Kidney epithelial cell (primary cell): ENCODE measurements at regions not wholly inside any gene's neighbourhood (a gene's known extent, or its start where the extent isn't known, plus 50 kb on each side); places are given as distances from the start of the nearest gene placed in this dataset.

Experiments used
- DNase-seq: peaks from one replicate; pipeline ENCODE4 v3.0.0-alpha.2; 2010; ENCODE audit warnings: low read depth
- H3K27me3 ChIP-seq: 2 replicates; pipeline ENCODE4 v1.6.0; 2011; ENCODE audit warnings: low read length; ENCODE audit not compliant: control insufficient read depth, insufficient read depth
- H3K36me3 ChIP-seq: 2 replicates; pipeline ENCODE4 v1.5.1; 2011; ENCODE audit warnings: low read length; ENCODE audit not compliant: control insufficient read depth, insufficient read depth
- H3K4me3 ChIP-seq: 2 replicates; pipeline ENCODE4 v1.5.1; 2011; ENCODE audit warnings: low read depth, mild to moderate bottlenecking, control low read depth, low read length
- TF ChIP-seq, protein P1 (sequence below): IDR thresholded peaks from 2 replicates; pipeline ENCODE4 v1.5.1; 2011; ENCODE audit warnings: mild to moderate bottlenecking, moderate library complexity, low read length, control low read depth, inconsistent platforms; ENCODE audit not compliant: insufficient read depth, poor library complexity, severe bottlenecking

DNA sequence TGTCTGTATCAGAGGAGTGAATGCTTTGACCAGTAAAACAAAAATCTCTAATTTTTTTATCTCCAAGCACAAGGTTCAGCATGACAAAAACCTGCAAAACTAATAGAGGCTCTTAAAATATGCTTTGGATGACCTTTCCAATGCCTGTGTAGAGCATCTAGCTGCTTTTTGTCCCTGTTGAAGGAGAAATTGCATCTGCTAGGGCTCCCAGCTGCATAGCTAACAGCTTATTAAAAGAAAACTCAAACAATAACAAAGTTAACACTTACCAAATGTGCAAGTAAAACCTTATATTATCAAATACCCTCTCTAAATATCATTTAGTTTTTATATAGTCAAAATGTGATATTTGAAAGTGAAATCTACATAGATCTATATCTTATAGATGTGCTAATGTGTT is 378.6 kb downstream of the CD109 start:
- no peaks in the 10 kb centered on the region for H3K27me3 ChIP-seq
- no peak overlapping the region for H3K4me3 ChIP-seq
- no peak for DNase-seq
- H3K36me3 ChIP-seq, result no peaks in the 10 kb centered on the region
- TF ChIP-seq, protein P1, sequence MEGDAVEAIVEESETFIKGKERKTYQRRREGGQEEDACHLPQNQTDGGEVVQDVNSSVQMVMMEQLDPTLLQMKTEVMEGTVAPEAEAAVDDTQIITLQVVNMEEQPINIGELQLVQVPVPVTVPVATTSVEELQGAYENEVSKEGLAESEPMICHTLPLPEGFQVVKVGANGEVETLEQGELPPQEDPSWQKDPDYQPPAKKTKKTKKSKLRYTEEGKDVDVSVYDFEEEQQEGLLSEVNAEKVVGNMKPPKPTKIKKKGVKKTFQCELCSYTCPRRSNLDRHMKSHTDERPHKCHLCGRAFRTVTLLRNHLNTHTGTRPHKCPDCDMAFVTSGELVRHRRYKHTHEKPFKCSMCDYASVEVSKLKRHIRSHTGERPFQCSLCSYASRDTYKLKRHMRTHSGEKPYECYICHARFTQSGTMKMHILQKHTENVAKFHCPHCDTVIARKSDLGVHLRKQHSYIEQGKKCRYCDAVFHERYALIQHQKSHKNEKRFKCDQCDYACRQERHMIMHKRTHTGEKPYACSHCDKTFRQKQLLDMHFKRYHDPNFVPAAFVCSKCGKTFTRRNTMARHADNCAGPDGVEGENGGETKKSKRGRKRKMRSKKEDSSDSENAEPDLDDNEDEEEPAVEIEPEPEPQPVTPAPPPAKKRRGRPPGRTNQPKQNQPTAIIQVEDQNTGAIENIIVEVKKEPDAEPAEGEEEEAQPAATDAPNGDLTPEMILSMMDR, result no peak

DNA sequence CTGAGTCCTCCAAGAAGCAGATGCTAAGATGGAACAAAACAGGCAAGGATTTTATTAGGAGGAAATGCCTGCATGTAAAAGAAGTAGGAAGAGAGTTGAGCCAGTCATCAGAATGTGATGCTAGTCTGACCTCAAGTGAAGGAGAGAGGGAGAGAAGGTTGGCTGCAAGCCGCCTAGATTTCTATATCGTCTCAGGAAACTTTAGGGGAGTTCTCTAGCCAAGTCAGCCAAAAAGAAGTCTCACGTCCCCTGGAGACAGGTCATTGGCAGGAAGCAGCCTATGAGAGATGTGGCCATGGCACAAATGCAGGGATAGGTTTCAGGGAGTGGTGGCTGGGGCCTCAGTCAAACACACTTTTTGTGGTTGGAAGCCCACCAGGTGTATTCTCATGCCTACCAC is 378.0 kb downstream of the CD109 start:
- no peaks in the 10 kb centered on the region for H3K36me3 ChIP-seq
- H3K27me3 ChIP-seq, result no peaks in the 10 kb centered on the region
- DNase-seq, result no peak
- H3K4me3 ChIP-seq, result no peak overlapping the region
- TF ChIP-seq, protein P1, result no peak

DNA sequence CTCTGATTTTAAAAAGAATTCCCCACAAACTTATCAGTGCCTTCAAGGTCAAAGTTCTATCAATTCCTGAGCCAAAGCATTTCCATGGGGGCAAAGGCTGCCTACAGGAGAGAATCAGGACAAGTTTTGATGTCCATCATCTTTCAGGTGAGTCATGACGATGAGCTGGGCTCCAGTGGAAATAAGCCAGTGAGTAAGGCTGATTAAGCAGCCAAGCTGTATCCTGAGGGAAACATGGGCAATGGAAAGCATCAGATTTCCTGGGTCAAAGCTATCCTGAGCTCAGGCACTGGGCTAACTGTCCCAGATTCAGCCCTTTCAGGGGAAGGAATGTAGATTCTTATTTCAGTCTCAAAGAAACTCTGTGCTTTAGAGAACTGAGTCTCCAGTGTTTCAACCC is 377.4 kb downstream of the CD109 start:
- no peak for DNase-seq
- Histone ChIP-seq H3K4me3 (no peak overlapping the region), H3K36me3 (no peaks in the 10 kb centered on the region), H3K27me3 (no peaks in the 10 kb centered on the region)
- TF ChIP-seq, protein P1, result no peak

DNA sequence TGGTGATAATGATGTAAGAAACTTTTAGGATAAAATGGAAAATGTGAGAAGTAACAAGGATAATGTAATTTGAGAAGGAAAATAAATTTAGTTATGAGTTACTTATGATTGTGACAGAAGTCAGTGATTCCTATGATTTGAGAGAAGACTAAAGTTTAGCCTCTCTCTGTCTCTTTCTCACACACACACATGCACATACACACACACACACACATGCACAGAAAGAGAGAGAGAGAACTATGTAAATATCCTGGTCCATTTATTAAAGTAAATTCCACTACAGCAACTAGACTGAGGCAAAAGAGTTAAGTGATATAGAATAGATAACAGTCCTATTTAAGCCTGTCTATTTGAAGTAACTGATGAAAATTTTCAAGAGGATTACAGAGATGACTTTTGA is 375.2 kb downstream of the CD109 start:
- no peaks in the 10 kb centered on the region for H3K27me3 ChIP-seq
- DNase-seq, result no peak
- TF ChIP-seq, protein P1, result no peak
- H3K36me3 ChIP-seq, result no peaks in the 10 kb centered on the region
- H3K4me3 ChIP-seq, result no peak overlapping the region

DNA sequence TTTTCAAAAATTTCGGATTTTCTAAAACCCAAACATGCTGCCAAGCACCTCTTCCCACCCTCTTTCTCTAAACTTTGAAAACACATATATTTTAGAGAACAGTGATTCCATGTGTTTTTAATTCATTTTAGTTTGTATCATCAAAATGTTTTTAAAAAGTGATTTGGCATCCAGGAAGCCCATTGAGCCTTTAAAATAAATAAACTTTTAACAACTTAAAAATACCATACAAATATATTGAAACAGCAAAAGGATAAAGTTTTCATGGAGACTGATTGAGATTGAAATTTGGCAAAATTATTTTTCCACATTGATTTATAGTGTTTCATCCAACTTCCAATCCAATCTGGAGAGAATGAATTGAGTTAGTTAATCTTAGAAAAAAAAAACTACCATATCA is 374.7 kb downstream of the CD109 start:
- TF ChIP-seq, protein P1, result no peak
- no peak overlapping the region for H3K4me3 ChIP-seq
- no peak for DNase-seq
- H3K27me3 ChIP-seq, result no peaks in the 10 kb centered on the region
- no peaks in the 10 kb centered on the region for H3K36me3 ChIP-seq

DNA sequence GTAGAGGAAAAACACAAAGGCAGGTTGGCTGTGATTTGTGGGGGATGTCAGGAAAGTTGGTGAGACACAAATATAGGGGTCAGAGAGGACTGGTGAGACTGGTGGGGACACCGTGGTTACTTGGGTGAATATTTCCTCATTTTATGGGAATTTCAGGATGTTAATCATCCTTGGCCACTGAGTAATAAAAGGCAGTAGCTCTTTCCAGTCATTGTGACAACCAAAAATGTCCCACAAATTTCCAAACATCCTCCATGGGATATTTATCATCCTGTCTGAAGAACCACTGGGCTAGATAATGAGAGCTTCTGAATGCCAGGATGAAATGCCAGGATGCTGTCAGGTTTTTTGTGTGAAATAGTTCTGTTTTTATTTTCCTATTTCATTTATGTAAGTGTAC is 374.1 kb downstream of the CD109 start:
- H3K4me3 ChIP-seq, result no peak overlapping the region
- no peaks in the 10 kb centered on the region for H3K27me3 ChIP-seq
- H3K36me3 ChIP-seq, result no peaks in the 10 kb centered on the region
- TF ChIP-seq, protein P1, result no peak
- DNase-seq, result no peak
